DOHH2 (cell line): ENCODE measurements at regions not wholly inside any gene's neighbourhood (a gene's known extent, or its start where the extent isn't known, plus 50 kb on each side); places are given as distances from the start of the nearest gene placed in this dataset.
"Not testable (repeated sequence)": the region's sequence is repeated elsewhere in the genome, so short reads cannot be mapped to it uniquely, and the experiment has no call there.

Experiments used
- H3F3A ChIP-seq: fragments of 200-600 bp; sonication (generic), shearing (Covaris generic); 2 replicates; pipeline ENCODE4 v1.6.0; 2016; ENCODE audit warnings: antibody characterized with exemption, mild to moderate bottlenecking; ENCODE audit not compliant: control insufficient read depth, insufficient read depth
- H3K27ac ChIP-seq: fragments of 200-600 bp; sonication (generic); 2 replicates; pipeline ENCODE4 v1.5.1; 2014; ENCODE audit warnings: low read depth, mild to moderate bottlenecking, low read length, moderate library complexity
- H3K27me3 ChIP-seq: fragments of 200-600 bp; sonication (generic); 2 replicates; pipeline ENCODE4 v1.6.1; 2014; ENCODE audit warnings: mild to moderate bottlenecking, low read length, mixed read lengths; ENCODE audit not compliant: control insufficient read depth
- H3K36me3 ChIP-seq: fragments of 200-600 bp; sonication (generic); 2 replicates; pipeline ENCODE4 v1.6.1; 2014; ENCODE audit warnings: mild to moderate bottlenecking, low read length, moderate library complexity, mixed read lengths; ENCODE audit not compliant: control insufficient read depth
- H3K4me1 ChIP-seq: fragments of 200-600 bp; sonication (generic); 2 replicates; pipeline ENCODE4 v1.6.1; 2014; ENCODE audit warnings: mild to moderate bottlenecking, low read length, mixed read lengths; ENCODE audit not compliant: control insufficient read depth
- H3K4me2 ChIP-seq: fragments of 200-600 bp; sonication (generic); 2 replicates; pipeline ENCODE4 v1.6.0; 2014; ENCODE audit warnings: mild to moderate bottlenecking, low read length, moderate library complexity
- H3K4me3 ChIP-seq: fragments of 200-600 bp; sonication (generic); 2 replicates; pipeline ENCODE4 v1.5.1; 2014; ENCODE audit warnings: mild to moderate bottlenecking, low read length, mixed read lengths
- H3K79me2 ChIP-seq: fragments of 200-600 bp; sonication (generic); 2 replicates; pipeline ENCODE4 v1.6.1; 2014; ENCODE audit warnings: mild to moderate bottlenecking, low read length, mixed read lengths; ENCODE audit not compliant: control insufficient read depth
- H3K9me2 ChIP-seq: fragments of 200-600 bp; sonication (generic); replicated peaks from 2 replicates; pipeline ENCODE4 v1.6.1; 2014; ENCODE audit warnings: mild to moderate bottlenecking, low read length, mixed read lengths; ENCODE audit not compliant: control insufficient read depth
- H3K9me3 ChIP-seq: fragments of 200-600 bp; sonication (generic); 2 replicates; pipeline ENCODE4 v1.6.1; 2014; ENCODE audit warnings: antibody characterized with exemption, low read length, mixed read lengths; ENCODE audit not compliant: control insufficient read depth, insufficient read depth
- H4K20me1 ChIP-seq: fragments of 200-600 bp; sonication (generic); 2 replicates; pipeline ENCODE4 v1.6.0; 2014; ENCODE audit warnings: low read depth, mild to moderate bottlenecking, antibody characterized with exemption, low read length, moderate library complexity; ENCODE audit not compliant: control insufficient read depth, insufficient read depth
- EZH2phosphoT487 ChIP-seq: fragments of 200-600 bp; sonication (generic); IDR thresholded peaks from 2 replicates; pipeline ENCODE4 v1.6.1; 2017; ENCODE audit warnings: borderline replicate concordance, mild to moderate bottlenecking, antibody characterized with exemption, low read length, moderate library complexity, mixed read lengths
- TF ChIP-seq, protein P1 (sequence below): fragments of 200-600 bp; sonication (generic); IDR thresholded peaks from one replicate; pipeline ENCODE4 v1.5.1; 2014; ENCODE audit warnings: antibody characterized with exemption, mild to moderate bottlenecking, low read depth, low read length; ENCODE audit not compliant: poor library complexity, severe bottlenecking

DNA sequence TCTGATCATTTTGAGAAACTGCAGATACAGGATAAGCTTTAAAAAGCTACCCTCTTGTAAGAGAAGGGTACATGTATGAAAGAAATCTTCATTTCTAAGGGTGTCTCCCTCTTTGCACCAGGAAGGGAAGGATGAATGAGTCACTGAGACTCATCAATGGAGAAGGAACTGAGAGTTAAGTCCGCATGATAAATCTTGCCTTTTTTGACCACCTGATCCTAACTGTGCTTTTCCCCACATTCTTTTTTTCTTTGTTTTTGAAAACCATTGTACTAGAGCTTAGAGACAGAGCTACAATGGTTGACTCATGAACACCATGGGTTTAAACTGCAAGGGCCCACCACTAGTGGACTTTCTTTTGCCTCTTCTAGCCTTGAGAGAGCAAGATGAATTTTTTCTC, 353.0 kb upstream of the RGS17 start:
- Histone ChIP-seq H3K4me2 (no peak overlapping the region), H3F3A (no peaks in the 10 kb centered on the region), H3K4me3 (no peak overlapping the region)

DNA sequence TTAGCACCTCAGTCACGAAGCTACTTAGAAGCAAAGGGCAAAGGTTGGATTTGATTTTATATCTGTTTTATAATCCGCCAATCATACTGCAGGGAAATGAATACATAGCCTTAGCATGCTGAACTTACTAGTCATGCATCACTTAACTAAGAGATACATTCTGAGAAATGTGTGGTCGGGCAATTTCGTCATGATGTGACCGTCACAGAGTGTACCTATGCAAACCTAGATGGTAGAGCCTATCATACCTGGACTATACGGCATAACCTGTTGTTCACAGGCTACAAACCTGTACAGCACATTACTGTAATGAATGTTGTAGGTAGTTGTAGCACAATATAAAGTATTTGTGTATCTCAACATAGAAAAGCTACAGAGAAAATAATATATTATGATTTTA, 345.2 kb upstream of the RGS17 start:
- Histone ChIP-seq H3K27ac (no peak overlapping the region), H3K9me3 (no peaks in the 10 kb centered on the region), H3K9me2 (no peaks in the 10 kb centered on the region), H3K4me2 (no peak overlapping the region), H3K27me3 (no peaks in the 10 kb centered on the region), H3K36me3 (no peaks in the 10 kb centered on the region), H3K79me2 (no peaks in the 10 kb centered on the region), H3K4me1 (no peaks in the 10 kb centered on the region), H3F3A (no peaks in the 10 kb centered on the region), H4K20me1 (no peaks in the 10 kb centered on the region), H3K4me3 (no peak overlapping the region)
- TF ChIP-seq, protein P1, sequence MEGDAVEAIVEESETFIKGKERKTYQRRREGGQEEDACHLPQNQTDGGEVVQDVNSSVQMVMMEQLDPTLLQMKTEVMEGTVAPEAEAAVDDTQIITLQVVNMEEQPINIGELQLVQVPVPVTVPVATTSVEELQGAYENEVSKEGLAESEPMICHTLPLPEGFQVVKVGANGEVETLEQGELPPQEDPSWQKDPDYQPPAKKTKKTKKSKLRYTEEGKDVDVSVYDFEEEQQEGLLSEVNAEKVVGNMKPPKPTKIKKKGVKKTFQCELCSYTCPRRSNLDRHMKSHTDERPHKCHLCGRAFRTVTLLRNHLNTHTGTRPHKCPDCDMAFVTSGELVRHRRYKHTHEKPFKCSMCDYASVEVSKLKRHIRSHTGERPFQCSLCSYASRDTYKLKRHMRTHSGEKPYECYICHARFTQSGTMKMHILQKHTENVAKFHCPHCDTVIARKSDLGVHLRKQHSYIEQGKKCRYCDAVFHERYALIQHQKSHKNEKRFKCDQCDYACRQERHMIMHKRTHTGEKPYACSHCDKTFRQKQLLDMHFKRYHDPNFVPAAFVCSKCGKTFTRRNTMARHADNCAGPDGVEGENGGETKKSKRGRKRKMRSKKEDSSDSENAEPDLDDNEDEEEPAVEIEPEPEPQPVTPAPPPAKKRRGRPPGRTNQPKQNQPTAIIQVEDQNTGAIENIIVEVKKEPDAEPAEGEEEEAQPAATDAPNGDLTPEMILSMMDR, result no peak
- TF ChIP-seq EZH2phosphoT487, result no peak

More for the DNA sequence above, 353.0 kb upstream of the RGS17 start:
- H3K27ac ChIP-seq, result no peak overlapping the region
- TF ChIP-seq, protein P1, result no peak
- no peak for TF ChIP-seq EZH2phosphoT487
- no peaks in the 10 kb centered on the region for H3K9me3 ChIP-seq
- no peaks in the 10 kb centered on the region for H3K79me2 ChIP-seq
- no peaks in the 10 kb centered on the region for H3K27me3 ChIP-seq
- no peaks in the 10 kb centered on the region for H4K20me1 ChIP-seq
- no peaks in the 10 kb centered on the region for H3K4me1 ChIP-seq
- H3K36me3 ChIP-seq, result no peaks in the 10 kb centered on the region
- no peaks in the 10 kb centered on the region for H3K9me2 ChIP-seq

DNA sequence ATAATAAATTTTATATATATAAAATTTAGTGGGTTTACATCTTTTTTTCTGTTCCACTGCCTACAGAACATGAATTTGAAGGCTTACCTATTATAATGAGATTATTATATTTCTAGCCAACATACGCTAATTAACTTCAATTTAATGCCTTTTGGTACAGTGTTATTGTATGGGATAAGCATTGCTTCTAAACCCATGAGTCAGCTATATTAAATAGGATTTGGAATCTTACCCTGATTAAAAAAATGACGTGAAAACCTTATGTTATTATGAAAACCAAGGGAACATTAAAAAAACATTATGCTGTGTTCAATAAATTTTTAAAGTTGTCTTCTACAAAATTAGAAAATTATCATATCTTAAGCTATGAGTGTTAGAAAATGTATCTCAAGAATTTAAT, 334.0 kb upstream of the RGS17 start:
- Histone ChIP-seq H4K20me1 (no peaks in the 10 kb centered on the region), H3K79me2 (no peaks in the 10 kb centered on the region), H3K4me1 (no peaks in the 10 kb centered on the region), H3K9me3 (no peaks in the 10 kb centered on the region), H3K4me2 (no peak overlapping the region), H3K27me3 (no peaks in the 10 kb centered on the region), H3F3A (no peaks in the 10 kb centered on the region), H3K36me3 (no peaks in the 10 kb centered on the region), H3K4me3 (no peak overlapping the region), H3K9me2 (no peaks in the 10 kb centered on the region), H3K27ac (no peak overlapping the region)
- TF ChIP-seq, protein P1, result no peak
- no peak for TF ChIP-seq EZH2phosphoT487

DNA sequence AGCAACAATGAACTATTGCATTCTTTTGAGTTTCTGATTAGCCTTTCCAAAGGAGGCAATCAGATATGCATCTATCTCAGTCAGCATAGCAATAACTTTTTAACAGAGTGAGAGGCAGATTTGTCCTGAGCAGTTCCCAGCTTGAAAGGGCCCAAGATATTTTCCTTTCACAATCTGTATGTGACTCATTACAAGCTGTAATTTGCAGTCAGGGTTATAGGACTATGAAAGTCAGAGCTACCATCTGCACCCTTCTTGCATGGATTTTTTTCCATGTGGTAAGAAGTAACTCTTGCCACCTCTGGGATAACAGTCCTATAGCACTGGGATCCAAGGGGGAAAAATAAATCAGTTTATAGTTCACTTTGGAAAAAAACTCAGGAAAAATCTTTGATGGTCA, 318.2 kb upstream of the RGS17 start:
- no peaks in the 10 kb centered on the region for H3K36me3 ChIP-seq
- H3K9me2 ChIP-seq, result no peaks in the 10 kb centered on the region
- H3K4me1 ChIP-seq, result no peaks in the 10 kb centered on the region
- H3K4me3 ChIP-seq, result no peak overlapping the region
- no peaks in the 10 kb centered on the region for H3K79me2 ChIP-seq
- H3K27ac ChIP-seq, result no peak overlapping the region
- H4K20me1 ChIP-seq, result no peaks in the 10 kb centered on the region
- TF ChIP-seq, protein P1, result no peak
- no peak for TF ChIP-seq EZH2phosphoT487
- no peak overlapping the region for H3K4me2 ChIP-seq
- no peaks in the 10 kb centered on the region for H3K9me3 ChIP-seq
- no peaks in the 10 kb centered on the region for H3F3A ChIP-seq
- no peaks in the 10 kb centered on the region for H3K27me3 ChIP-seq

DNA sequence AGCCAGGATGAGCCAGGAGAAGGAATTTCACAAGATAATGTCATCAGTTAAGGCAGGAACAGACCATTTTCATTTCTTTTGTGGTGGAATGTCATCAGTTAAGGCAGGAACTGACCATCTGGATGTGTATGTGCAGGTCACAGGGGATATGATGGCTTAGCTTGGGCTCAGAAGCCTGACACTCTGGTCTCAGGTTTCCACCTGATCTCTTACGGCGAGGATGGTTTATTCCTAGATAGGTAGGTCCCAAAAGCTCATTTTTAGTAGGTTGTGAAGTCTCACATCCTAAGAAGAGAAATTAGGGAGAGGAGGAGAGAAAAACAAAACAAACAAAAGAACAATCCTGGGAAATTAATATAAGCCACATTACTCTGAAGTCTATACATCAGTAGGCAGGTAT, 311.7 kb upstream of the RGS17 start:
- not testable (repeated sequence) for H3K4me3 ChIP-seq, H3K27me3 ChIP-seq, H3K4me2 ChIP-seq, H3K9me2 ChIP-seq, H3K27ac ChIP-seq, H3K9me3 ChIP-seq, H3F3A ChIP-seq, H3K4me1 ChIP-seq, H3K36me3 ChIP-seq, H4K20me1 ChIP-seq, H3K79me2 ChIP-seq
